Mucosa of descending colon (tissue), 3 donors: ENCODE measurements at regions not wholly inside any gene's neighbourhood (a gene's known extent, or its start where the extent isn't known, plus 50 kb on each side); places are given as distances from the start of the nearest gene placed in this dataset.
"Not testable (repeated sequence)": the region's sequence is repeated elsewhere in the genome, so short reads cannot be mapped to it uniquely, and the experiment has no call there.

Source experiments
- ATAC-seq: fragments of 200-7000 bp; cut with Tn5 transposase; one replicate; pipeline ENCODE4 v1.9.1; 2020; ENCODE audit warnings: mild to moderate bottlenecking, moderate library complexity
- DNase-seq, 3 donors: peaks; one replicate each; pipeline ENCODE4 v3.0.0-alpha.2; 2020
- H3K36me3 ChIP-seq: fragments of 200-600 bp; one replicate; pipeline ENCODE4 v1.8.0; 2021; ENCODE audit warnings: low read depth, mild to moderate bottlenecking
- H3K4me1 ChIP-seq: fragments of 200-600 bp; one replicate; pipeline ENCODE4 v1.8.0; 2021; ENCODE audit warnings: low read depth, mild to moderate bottlenecking
- H3K4me3 ChIP-seq: fragments of 200-600 bp; one replicate; pipeline ENCODE4 v1.8.0; 2021; ENCODE audit warnings: mild to moderate bottlenecking
- H3K9me3 ChIP-seq: fragments of 200-600 bp; one replicate; pipeline ENCODE4 v1.8.0; 2021; ENCODE audit warnings: mild to moderate bottlenecking
- CTCF ChIP-seq: fragments of 200-600 bp; IDR thresholded peaks from one replicate; pipeline ENCODE4 v1.8.0; 2022; ENCODE audit warnings: antibody characterized with exemption, mild to moderate bottlenecking
- intact Hi-C, 2 donors: fragments of 100-400 bp; cut with DNase I in 1 of 2; cut with micrococcal nuclease in 1 of 2; formaldehyde crosslinking; loops; one replicate each; pipeline versions ENCODE4 v1.11.0 to v1.11.1; 2022; cut with DNase I, micrococcal nuclease
- donor health status: DM: no; HTN: no; CAD: no; lungs with moderate emphysema.
- donor health status: DM: no; HTN: no; CAD: no.
- donor health status: DM: no; HTN: yes; CAD: no.

- no peak for TF ChIP-seq CTCF
- no peaks in the 10 kb centered on the region for H3K4me1 ChIP-seq
- DNase-seq: no peak
- H3K4me3 ChIP-seq: no peak overlapping the region
- no peaks in the 10 kb centered on the region for H3K9me3 ChIP-seq
- intact Hi-C loops: no loop called here
- no peak for ATAC-seq
- no peaks in the 10 kb centered on the region for H3K36me3 ChIP-seq
Measured at GRCh38 chr5:157976429-157976828, 117.5 kb upstream of the CLINT1 start.

GRCh38 chr5:157972579-157972978 is 113.6 kb upstream of the CLINT1 start:
- ATAC-seq: no peak
- intact Hi-C loops: no loop called here
- H3K36me3 ChIP-seq: no peaks in the 10 kb centered on the region
- H3K4me3 ChIP-seq: no peak overlapping the region
- no peak for DNase-seq
- H3K9me3 ChIP-seq: no peaks in the 10 kb centered on the region
- no peak for TF ChIP-seq CTCF
- H3K4me1 ChIP-seq: no peaks in the 10 kb centered on the region

DNA sequence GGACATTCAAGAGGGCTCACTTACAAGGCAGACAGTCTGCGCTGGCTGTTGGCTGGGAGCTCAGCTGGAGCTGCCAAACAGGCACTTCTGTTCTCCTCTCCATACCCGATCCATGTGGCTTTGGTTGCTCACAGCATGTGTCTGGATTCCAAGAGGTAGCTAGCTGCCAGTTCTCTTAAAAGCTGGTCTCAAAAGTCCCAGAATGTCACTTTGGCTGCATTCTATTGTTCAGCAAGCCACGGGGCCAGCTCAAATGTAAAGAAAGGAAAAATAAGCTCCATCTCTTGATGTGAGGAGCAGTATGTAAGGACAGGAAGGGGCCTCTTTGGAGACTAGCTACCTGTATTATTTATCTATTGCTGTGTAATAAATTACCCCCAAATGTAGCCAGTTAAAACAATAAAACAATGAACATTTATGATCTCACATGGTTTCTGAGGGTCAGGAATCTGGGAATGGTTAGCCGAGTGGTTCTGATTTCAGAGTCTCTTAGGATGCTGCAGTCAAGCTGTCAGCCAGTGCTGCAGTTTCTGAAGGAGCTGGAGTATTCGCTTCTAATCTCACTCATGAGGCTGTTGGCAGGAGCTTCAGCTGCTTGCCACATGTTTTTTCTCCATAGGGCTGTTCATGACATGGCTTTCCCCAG is 112.7 kb upstream of the CLINT1 start:
- intact Hi-C loops: no loop called here
- TF ChIP-seq CTCF: no peak
- no peak for DNase-seq
- H3K36me3 ChIP-seq: no peaks in the 10 kb centered on the region
- ATAC-seq: no peak
- H3K4me3 ChIP-seq: no peak overlapping the region
- H3K4me1 ChIP-seq: no peaks in the 10 kb centered on the region
- H3K9me3 ChIP-seq: no peaks in the 10 kb centered on the region

DNA sequence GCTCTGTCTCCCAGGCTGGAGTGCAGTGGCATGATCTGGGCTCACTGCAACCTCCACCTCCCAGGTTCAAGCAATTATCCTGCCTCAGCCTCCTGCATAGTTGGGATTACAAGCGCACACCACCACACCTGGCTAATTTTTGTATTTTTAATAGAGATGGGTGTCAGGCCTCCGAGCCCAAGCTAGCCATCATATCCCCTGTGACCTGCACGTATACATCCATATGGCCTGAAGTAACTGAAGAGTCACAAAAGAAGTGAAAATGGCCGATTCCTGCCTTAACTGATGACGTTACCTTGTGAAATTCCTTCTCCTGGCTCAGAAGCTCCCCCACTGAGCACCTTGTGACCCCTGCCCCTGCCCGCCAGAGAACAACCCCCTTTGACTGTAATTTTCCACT is 109.6 kb upstream of the CLINT1 start:
- H3K36me3 ChIP-seq, H3K4me1 ChIP-seq, H3K4me3 ChIP-seq, intact Hi-C loops, H3K9me3 ChIP-seq, ATAC-seq, DNase-seq: not testable (repeated sequence)

GRCh38 chr5:157965989-157966388 is 107.0 kb upstream of the CLINT1 start:
- no peak overlapping the region for H3K4me3 ChIP-seq
- TF ChIP-seq CTCF: no peak
- H3K4me1 ChIP-seq: no peaks in the 10 kb centered on the region
- no peak for DNase-seq
- intact Hi-C loops: no loop called here
- H3K36me3 ChIP-seq: no peaks in the 10 kb centered on the region
- H3K9me3 ChIP-seq: no peaks in the 10 kb centered on the region
- ATAC-seq: no peak

GRCh38 chr5:157965040-157965678 is 106.2 kb upstream of the CLINT1 start:
- intact Hi-C loops: no loop called here
- no peak for ATAC-seq

More at GRCh38 chr5:157965040-157965678, 106.2 kb upstream of the CLINT1 start:
- no peak for TF ChIP-seq CTCF
- Histone ChIP-seq H3K36me3 (no peaks in the 10 kb centered on the region), H3K4me3 (no peak overlapping the region), H3K4me1 (no peaks in the 10 kb centered on the region), H3K9me3 (no peaks in the 10 kb centered on the region)
- no peak for DNase-seq
